ENCODE measurements at regions not wholly inside any gene's neighbourhood (a gene's known extent, or its start where the extent isn't known, plus 50 kb on each side); places are given as distances from the start of the nearest gene placed in this dataset.
"Not testable (repeated sequence)": the region's sequence is repeated elsewhere in the genome, so short reads cannot be mapped to it uniquely, and the experiment has no call there.

DNA sequence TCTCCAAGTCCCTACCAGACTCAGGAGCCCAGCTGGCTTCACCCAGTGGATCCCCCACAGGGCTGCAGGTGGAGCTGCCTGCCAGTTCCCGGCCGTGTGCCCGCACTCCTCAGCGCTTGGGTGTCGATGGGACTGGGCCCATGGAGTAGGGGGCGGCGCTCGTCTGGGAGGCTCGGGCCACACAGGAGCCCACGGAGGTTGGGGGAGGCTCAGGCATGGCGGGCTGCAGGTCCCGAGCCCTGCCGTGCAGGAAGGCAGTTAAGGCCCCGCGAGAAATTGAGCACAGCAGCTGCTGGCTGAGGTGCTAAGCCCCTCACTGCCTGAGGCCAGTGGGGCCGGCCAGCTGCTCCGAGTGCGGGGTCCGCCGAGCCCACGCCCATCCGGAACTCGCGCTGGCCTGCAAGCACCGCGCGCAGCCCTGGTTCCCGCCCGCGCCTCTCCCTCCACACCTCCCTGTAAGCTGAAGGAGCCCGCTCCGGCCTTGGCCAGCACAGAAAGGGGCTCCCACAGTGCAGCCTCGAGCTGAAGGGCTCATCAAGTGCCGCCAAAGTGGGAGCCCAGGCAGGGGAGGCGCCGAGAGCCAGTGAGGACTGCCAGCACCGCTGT, 1771.1 kb downstream of the OLFM4 start:
- TF ChIP-seq CTCF (conservative IDR thresholded peaks at IDR 0.05; ENCODE audit: low read depth, low read length): no peak
- no peak for TF ChIP-seq EZH2 (IDR thresholded peaks at IDR 0.05; ENCODE audit: borderline replicate concordance, low read depth, low read length, poor library complexity, severe bottlenecking)
- intact Hi-C loops (cut with micrococcal nuclease; ENCODE audit: unreplicated experiment): no loop called here
- POLR2A ChIA-PET (ENCODE audit: low non-redundant PET): no interaction called here
- H3K9me3 ChIP-seq (ENCODE audit: low read depth, low read length, poor library complexity, severe bottlenecking): no peaks in the 10 kb centered on the region
- H3K27me3 ChIP-seq (replicated peaks; ENCODE audit: insufficient read depth, low read depth, low read length, poor library complexity): no peaks in the 10 kb centered on the region
- CTCF ChIA-PET: no interaction called here
- DNase-seq (ENCODE audit: low spot score): no peak
- no peak overlapping the region for H3K27ac ChIP-seq (ENCODE audit: low read depth, low read length, poor library complexity, severe bottlenecking)
- H3K4me3 ChIP-seq (ENCODE audit: low read depth, low read length, poor library complexity, severe bottlenecking): no peak overlapping the region
- no peaks in the 10 kb centered on the region for H3K36me3 ChIP-seq (ENCODE audit: insufficient read depth, low read length, poor library complexity, severe bottlenecking)
- H3K4me1 ChIP-seq (ENCODE audit: insufficient read depth, low read length, poor library complexity, severe bottlenecking): no peaks in the 10 kb centered on the region
- no TSS peak for BruUV-seq (replicated peaks)

GRCh38 chr13:54802226-54802625, 1773.6 kb downstream of the OLFM4 start:
- Histone ChIP-seq H3K4me1 (ENCODE audit: insufficient read depth, low read length, poor library complexity, severe bottlenecking) (no peaks in the 10 kb centered on the region), H3K27me3 (replicated peaks; ENCODE audit: insufficient read depth, low read depth, low read length, poor library complexity) (no peaks in the 10 kb centered on the region), H3K4me3 (ENCODE audit: low read depth, low read length, poor library complexity, severe bottlenecking) (no peak overlapping the region), H3K9me3 (ENCODE audit: low read depth, low read length, poor library complexity, severe bottlenecking) (no peaks in the 10 kb centered on the region), H3K36me3 (ENCODE audit: insufficient read depth, low read length, poor library complexity, severe bottlenecking) (no peaks in the 10 kb centered on the region), H3K27ac (ENCODE audit: low read depth, low read length, poor library complexity, severe bottlenecking) (no peak overlapping the region)
- CTCF ChIA-PET: no interaction called here
- intact Hi-C loops (cut with micrococcal nuclease; ENCODE audit: unreplicated experiment): no loop called here
- no peak for DNase-seq (ENCODE audit: low spot score)
- POLR2A ChIA-PET (ENCODE audit: low non-redundant PET): no interaction called here
- TF ChIP-seq CTCF (conservative IDR thresholded peaks at IDR 0.05; ENCODE audit: low read depth, low read length): no peak
- TF ChIP-seq EZH2 (IDR thresholded peaks at IDR 0.05; ENCODE audit: borderline replicate concordance, low read depth, low read length, poor library complexity, severe bottlenecking): no peak
- no TSS peak for BruUV-seq (replicated peaks)

GRCh38 chr13:54805743-54806142, 1777.1 kb downstream of the OLFM4 start:
- Histone ChIP-seq H3K27ac (ENCODE audit: low read depth, low read length, poor library complexity, severe bottlenecking) (no peak overlapping the region), H3K36me3 (ENCODE audit: insufficient read depth, low read length, poor library complexity, severe bottlenecking) (no peaks in the 10 kb centered on the region), H3K9me3 (ENCODE audit: low read depth, low read length, poor library complexity, severe bottlenecking) (no peaks in the 10 kb centered on the region), H3K4me3 (ENCODE audit: low read depth, low read length, poor library complexity, severe bottlenecking) (no peak overlapping the region), H3K4me1 (ENCODE audit: insufficient read depth, low read length, poor library complexity, severe bottlenecking) (no peaks in the 10 kb centered on the region), H3K27me3 (replicated peaks; ENCODE audit: insufficient read depth, low read depth, low read length, poor library complexity) (no peaks in the 10 kb centered on the region)
- BruUV-seq (replicated peaks): no TSS peak
- ChIA-PET POLR2A (ENCODE audit: low non-redundant PET) (no interaction called here), CTCF (no interaction called here)
- intact Hi-C loops (cut with micrococcal nuclease; ENCODE audit: unreplicated experiment): no loop called here
- no peak for DNase-seq (ENCODE audit: low spot score)
- no peak for TF ChIP-seq CTCF (conservative IDR thresholded peaks at IDR 0.05; ENCODE audit: low read depth, low read length)
- TF ChIP-seq EZH2 (IDR thresholded peaks at IDR 0.05; ENCODE audit: borderline replicate concordance, low read depth, low read length, poor library complexity, severe bottlenecking): no peak

DNA sequence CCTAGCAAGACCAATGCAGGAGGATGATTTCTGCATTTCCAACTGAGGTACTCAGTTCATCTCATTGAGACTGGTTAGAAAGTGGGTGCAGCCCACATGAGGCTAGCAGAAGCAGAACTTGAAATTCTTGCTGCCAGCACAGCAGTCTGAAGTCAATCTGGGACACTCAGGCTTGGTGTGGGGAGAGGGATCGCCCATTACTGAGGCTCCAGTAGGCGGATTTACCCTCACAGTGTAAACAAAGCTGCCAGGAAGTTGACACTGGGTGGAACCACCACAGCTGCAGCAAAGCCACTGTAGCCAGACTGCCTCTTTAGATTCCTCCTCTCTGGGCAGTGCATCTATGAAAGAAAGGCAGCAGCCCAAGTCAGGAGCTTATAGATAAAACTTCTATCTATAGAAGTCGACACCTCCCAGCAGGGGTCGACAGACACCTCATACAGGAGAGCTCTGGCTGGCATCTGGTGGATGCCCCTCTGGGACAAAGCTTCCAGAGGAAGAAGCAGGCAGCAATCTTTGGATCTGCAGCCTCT, 1793.4 kb downstream of the OLFM4 start:
- intact Hi-C loops (cut with micrococcal nuclease; ENCODE audit: unreplicated experiment); H3K27ac ChIP-seq (ENCODE audit: low read depth, low read length, poor library complexity, severe bottlenecking); BruUV-seq (replicated peaks); H3K4me1 ChIP-seq (ENCODE audit: insufficient read depth, low read length, poor library complexity, severe bottlenecking); DNase-seq (ENCODE audit: low spot score); H3K27me3 ChIP-seq (replicated peaks; ENCODE audit: insufficient read depth, low read depth, low read length, poor library complexity); POLR2A ChIA-PET (ENCODE audit: low non-redundant PET); H3K9me3 ChIP-seq (ENCODE audit: low read depth, low read length, poor library complexity, severe bottlenecking); H3K4me3 ChIP-seq (ENCODE audit: low read depth, low read length, poor library complexity, severe bottlenecking); CTCF ChIA-PET; H3K36me3 ChIP-seq (ENCODE audit: insufficient read depth, low read length, poor library complexity, severe bottlenecking): not testable (repeated sequence)

- H3K4me1 ChIP-seq (ENCODE audit: insufficient read depth, low read length, poor library complexity, severe bottlenecking); intact Hi-C loops (cut with micrococcal nuclease; ENCODE audit: unreplicated experiment); BruUV-seq (replicated peaks); H3K36me3 ChIP-seq (ENCODE audit: insufficient read depth, low read length, poor library complexity, severe bottlenecking); POLR2A ChIA-PET (ENCODE audit: low non-redundant PET); H3K27me3 ChIP-seq (replicated peaks; ENCODE audit: insufficient read depth, low read depth, low read length, poor library complexity); CTCF ChIA-PET; H3K9me3 ChIP-seq (ENCODE audit: low read depth, low read length, poor library complexity, severe bottlenecking); H3K4me3 ChIP-seq (ENCODE audit: low read depth, low read length, poor library complexity, severe bottlenecking); H3K27ac ChIP-seq (ENCODE audit: low read depth, low read length, poor library complexity, severe bottlenecking); DNase-seq (ENCODE audit: low spot score): not testable (repeated sequence)
Measured at GRCh38 chr13:54829391-54830068, 1800.9 kb downstream of the OLFM4 start.
